ENCODE measurements at regions not wholly inside any gene's neighbourhood (a gene's known extent, or its start where the extent isn't known, plus 50 kb on each side); places are given as distances from the start of the nearest gene placed in this dataset.
"Not testable (repeated sequence)": the region's sequence is repeated elsewhere in the genome, so short reads cannot be mapped to it uniquely, and the experiment has no call there.

DNA sequence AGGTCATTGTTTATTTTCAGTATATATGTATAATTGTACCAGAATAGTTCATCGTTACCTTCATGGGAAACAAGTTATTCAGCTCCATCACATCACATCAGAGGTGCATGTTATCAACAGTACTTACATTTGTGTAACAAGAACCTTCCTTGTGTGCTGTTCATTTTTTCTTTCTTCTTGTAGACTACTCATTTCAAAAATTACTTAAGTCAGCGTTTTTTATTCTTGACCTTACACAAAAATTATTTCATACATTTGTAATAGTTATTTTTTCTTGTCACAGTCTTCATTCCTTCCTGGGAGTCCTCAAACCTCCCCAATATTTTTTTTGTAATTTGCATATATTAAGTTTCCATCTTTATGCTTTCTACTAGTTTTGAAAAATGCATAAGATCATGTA lies 725.7 kb upstream of the ADGRB3 start:
- H3K4me3 ChIP-seq (ENCODE audit: low read depth, low read length), result no peak overlapping the region
- TF ChIP-seq, protein P1, sequence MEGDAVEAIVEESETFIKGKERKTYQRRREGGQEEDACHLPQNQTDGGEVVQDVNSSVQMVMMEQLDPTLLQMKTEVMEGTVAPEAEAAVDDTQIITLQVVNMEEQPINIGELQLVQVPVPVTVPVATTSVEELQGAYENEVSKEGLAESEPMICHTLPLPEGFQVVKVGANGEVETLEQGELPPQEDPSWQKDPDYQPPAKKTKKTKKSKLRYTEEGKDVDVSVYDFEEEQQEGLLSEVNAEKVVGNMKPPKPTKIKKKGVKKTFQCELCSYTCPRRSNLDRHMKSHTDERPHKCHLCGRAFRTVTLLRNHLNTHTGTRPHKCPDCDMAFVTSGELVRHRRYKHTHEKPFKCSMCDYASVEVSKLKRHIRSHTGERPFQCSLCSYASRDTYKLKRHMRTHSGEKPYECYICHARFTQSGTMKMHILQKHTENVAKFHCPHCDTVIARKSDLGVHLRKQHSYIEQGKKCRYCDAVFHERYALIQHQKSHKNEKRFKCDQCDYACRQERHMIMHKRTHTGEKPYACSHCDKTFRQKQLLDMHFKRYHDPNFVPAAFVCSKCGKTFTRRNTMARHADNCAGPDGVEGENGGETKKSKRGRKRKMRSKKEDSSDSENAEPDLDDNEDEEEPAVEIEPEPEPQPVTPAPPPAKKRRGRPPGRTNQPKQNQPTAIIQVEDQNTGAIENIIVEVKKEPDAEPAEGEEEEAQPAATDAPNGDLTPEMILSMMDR (IDR thresholded peaks at IDR 0.05; ENCODE audit: control insufficient read depth, extremely low read depth, insufficient read depth), result no peak
- no peak for DNase-seq (ENCODE audit: low read depth)

DNA sequence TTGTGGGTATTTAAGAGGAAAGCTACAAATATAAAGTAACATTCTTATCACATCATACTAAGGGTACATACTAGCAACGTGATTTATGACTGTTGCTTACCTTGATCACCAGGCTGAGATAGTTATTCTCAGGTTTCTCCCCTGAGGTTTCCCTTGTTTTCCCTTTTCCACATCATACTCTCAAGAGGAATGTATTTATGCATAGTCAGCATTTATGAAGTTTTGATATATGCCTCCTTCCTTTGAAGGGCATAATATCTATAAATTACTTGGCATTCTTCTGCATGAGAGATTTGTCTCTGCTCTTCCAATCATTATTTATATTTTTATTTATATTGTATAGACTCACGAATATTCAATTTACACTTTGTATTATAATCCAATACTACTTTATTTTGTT lies 726.7 kb upstream of the ADGRB3 start:
- H3K4me3 ChIP-seq (ENCODE audit: low read depth, low read length), result no peak overlapping the region
- TF ChIP-seq, protein P1 (IDR thresholded peaks at IDR 0.05; ENCODE audit: control insufficient read depth, extremely low read depth, insufficient read depth), result no peak
- no peak for DNase-seq (ENCODE audit: low read depth)

DNA sequence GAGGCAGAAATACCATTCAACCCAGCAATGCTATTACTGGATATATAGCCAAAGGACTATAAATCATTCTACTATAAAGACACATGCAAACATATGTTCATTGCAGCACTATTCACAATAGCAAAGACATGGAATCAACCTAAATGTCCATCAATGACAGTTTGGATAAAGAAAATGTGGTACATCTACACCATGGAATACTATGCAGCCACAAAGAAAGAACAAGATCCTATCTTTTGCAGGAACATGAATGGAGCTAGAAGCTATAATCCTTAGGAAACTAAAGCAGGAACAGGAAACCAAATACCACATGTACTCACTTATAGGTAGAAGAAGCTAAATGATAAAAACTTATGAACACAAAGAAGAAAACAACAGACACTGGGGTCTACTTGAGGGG lies 730.3 kb upstream of the ADGRB3 start:
- DNase-seq (ENCODE audit: low read depth); H3K4me3 ChIP-seq (ENCODE audit: low read depth, low read length): not testable (repeated sequence)

DNA sequence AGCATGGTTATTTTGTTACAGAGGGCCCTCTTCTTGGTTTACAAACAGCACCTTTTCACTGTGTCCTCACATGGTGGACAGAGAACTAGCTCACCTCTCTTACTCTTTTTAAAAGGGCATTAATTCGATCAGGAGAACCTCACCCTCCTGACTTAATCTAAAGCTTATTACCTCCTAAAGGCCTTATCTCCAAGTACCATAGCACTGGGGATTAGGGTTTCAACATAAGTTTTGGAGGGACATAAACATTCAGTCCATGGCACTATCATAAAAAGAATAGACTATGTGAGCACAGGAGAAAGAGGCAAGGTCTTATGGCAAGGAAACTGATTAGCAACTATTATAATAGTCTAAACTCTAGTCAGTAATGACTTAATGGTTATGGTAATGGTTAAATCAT lies 736.2 kb upstream of the ADGRB3 start:
- DNase-seq (ENCODE audit: low read depth), result no peak
- H3K4me3 ChIP-seq (ENCODE audit: low read depth, low read length), result no peak overlapping the region
- TF ChIP-seq, protein P1 (IDR thresholded peaks at IDR 0.05; ENCODE audit: control insufficient read depth, extremely low read depth, insufficient read depth), result no peak

DNA sequence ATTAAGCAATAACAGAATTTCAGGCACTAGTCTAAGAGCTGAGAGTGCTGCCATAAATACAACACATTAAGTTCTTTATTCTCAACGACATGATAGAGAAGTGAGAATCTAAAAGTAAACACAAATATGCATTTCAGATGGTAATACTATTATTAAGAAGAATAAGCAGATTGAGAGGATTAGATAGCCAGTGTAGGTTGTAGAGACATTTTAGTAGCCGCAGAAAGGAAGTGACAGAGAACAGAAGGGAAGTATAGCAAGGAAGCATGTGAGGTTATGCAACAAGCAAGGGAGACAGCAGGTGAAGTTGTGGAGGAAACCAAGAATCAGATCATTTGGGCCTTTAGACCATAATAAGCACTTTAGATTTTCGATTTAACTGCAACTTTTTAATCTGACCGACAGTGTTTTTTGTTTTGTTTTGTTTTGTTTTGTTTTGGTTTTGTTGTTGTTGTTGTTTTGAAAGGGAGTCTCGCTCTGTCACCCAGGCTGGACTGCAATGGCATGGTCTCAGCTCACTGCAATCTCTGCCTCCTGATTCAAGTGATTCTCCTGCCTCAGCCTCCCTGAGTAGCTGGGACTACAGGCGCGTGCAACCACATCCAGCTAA lies 737.0 kb upstream of the ADGRB3 start:
- DNase-seq (ENCODE audit: low read depth), result no peak
- TF ChIP-seq, protein P1 (IDR thresholded peaks at IDR 0.05; ENCODE audit: control insufficient read depth, extremely low read depth, insufficient read depth), result no peak
- no peak overlapping the region for H3K4me3 ChIP-seq (ENCODE audit: low read depth, low read length)

DNA sequence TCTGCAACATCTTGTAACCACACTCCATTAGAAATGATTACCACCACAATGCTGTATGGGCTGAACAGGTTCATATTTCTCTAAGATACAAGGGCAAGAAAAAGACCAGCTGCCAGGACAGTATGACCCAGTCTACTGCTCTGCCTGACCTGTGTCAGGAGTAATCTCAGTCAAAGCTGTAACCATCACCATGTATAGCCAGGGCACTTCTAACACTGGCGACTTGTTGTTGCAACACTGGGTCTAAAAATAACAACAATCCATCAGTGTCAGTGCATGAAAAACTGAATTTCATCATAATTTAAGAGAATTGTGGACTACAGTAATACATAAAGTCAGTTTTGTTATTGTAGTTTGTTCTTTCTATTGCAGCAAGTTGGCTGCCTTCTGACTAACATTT lies 738.6 kb upstream of the ADGRB3 start:
- H3K4me3 ChIP-seq (ENCODE audit: low read depth, low read length), result no peak overlapping the region
- DNase-seq (ENCODE audit: low read depth), result no peak
- TF ChIP-seq, protein P1 (IDR thresholded peaks at IDR 0.05; ENCODE audit: control insufficient read depth, extremely low read depth, insufficient read depth), result no peak

DNA sequence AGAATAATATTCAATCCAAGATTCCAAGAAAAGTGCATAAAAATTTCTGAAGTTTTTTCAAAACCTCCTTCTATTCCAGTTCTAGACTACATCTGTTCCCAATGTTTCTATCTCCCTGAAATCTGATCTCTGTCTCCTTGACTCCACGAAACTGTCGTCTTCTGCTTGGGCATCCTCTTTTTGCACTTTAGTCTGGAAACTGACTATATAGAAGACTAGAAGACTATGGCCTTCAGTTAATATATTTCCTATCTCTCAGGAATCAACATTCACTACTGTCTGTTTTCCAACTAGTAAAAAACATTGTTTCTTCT lies 745.4 kb upstream of the ADGRB3 start:
- no peak for DNase-seq (ENCODE audit: low read depth)
- TF ChIP-seq, protein P1 (IDR thresholded peaks at IDR 0.05; ENCODE audit: control insufficient read depth, extremely low read depth, insufficient read depth), result no peak

More for the DNA sequence above, 745.4 kb upstream of the ADGRB3 start:
- H3K4me3 ChIP-seq (ENCODE audit: low read depth, low read length), result no peak overlapping the region

Measured in LNCaP clone FGC (cell line).